ENCODE measurements at regions not wholly inside any gene's neighbourhood (a gene's known extent, or its start where the extent isn't known, plus 50 kb on each side); places are given as distances from the start of the nearest gene placed in this dataset.

- ChIA-PET POLR2A (interaction anchor here (0.6 kb wide), 1 partner anchor 122 kb away, joined by 3 read pairs; no protein-coding TSS in a partner anchor), CTCF (interaction anchor here (0.9 to 1.6 kb wide), 4 partner anchors 11 to 227 kb away, joined by 3 to 6 read pairs (median 3); no protein-coding TSS in a partner anchor)
- Mint-ChIP-seq H3K4me3 (no peak overlapping the region), H3K9me3 (no peaks in the 10 kb centered on the region), H3K4me1 (no peaks in the 10 kb centered on the region), H3K36me3 (no peaks in the 10 kb centered on the region), H3K27ac (no peak overlapping the region), H3K27me3 (ENCODE audit: low read depth) (no peaks in the 10 kb centered on the region)
- ATAC-seq (no peak), DNase-seq (ENCODE audit: low spot score) (no peak)
- no peak for TF ChIP-seq ELF4 (CRISPR knock-in tag; IDR thresholded peaks at IDR 0.05; ENCODE audit: low read depth)
These were observed 111.7 kb upstream of the PUM3 start for GRCh38 chr9:2955575-2955974.

- Mint-ChIP-seq H3K9me3 (no peaks in the 10 kb centered on the region), H3K4me3 (no peak overlapping the region), H3K27me3 (ENCODE audit: low read depth) (no peaks in the 10 kb centered on the region), H3K27ac (no peak overlapping the region), H3K36me3 (no peaks in the 10 kb centered on the region), H3K4me1 (no peaks in the 10 kb centered on the region)
- POLR2A ChIA-PET: no interaction called here
- DNase-seq (ENCODE audit: low spot score) (no peak), ATAC-seq (no peak)
- TF ChIP-seq AR (CRISPR knock-in tag; IDR thresholded peaks at IDR 0.05) (no peak), SMAD3 (CRISPR knock-in tag; IDR thresholded peaks at IDR 0.05; ENCODE audit: borderline replicate concordance) (no peak)
- CTCF ChIA-PET: no interaction called here
These were observed 95.5 kb upstream of the PUM3 start for GRCh38 chr9:2939368-2939767.

- ChIA-PET POLR2A (no interaction called here), CTCF (no interaction called here)
- Mint-ChIP-seq H3K27me3 (ENCODE audit: low read depth) (no peaks in the 10 kb centered on the region), H3K4me3 (no peak overlapping the region), H3K27ac (no peak overlapping the region), H3K4me1 (no peaks in the 10 kb centered on the region), H3K9me3 (no peaks in the 10 kb centered on the region), H3K36me3 (no peaks in the 10 kb centered on the region)
- ATAC-seq: no peak
- no peak for DNase-seq (ENCODE audit: low spot score)
- TF ChIP-seq NFYB (CRISPR knock-in tag; conservative IDR thresholded peaks at IDR 0.05; ENCODE audit: low read depth) (no peak), PREB (CRISPR knock-in tag; IDR thresholded peaks at IDR 0.05; ENCODE audit: borderline replicate concordance) (no peak), ZNF281 (CRISPR knock-in tag; IDR thresholded peaks at IDR 0.05) (no peak), FOXK1 (CRISPR knock-in tag; IDR thresholded peaks at IDR 0.05) (no peak), MAX (CRISPR knock-in tag; IDR thresholded peaks at IDR 0.05) (no peak), KAT7 (CRISPR knock-in tag; IDR thresholded peaks at IDR 0.05; ENCODE audit: borderline replicate concordance) (no peak), MYBL2 (CRISPR knock-in tag; IDR thresholded peaks at IDR 0.05) (no peak), TP53 (CRISPR knock-in tag; IDR thresholded peaks at IDR 0.05) (no peak), USF2 (CRISPR knock-in tag; IDR thresholded peaks at IDR 0.05) (no peak), ZNF416 (CRISPR knock-in tag; IDR thresholded peaks at IDR 0.05) (no peak), ERG (CRISPR knock-in tag; IDR thresholded peaks at IDR 0.05) (no peak), ZNF396 (CRISPR knock-in tag; IDR thresholded peaks at IDR 0.05; ENCODE audit: borderline replicate concordance) (no peak), FOXJ3 (CRISPR knock-in tag; IDR thresholded peaks at IDR 0.05; ENCODE audit: borderline replicate concordance) (no peak), SMAD4 (CRISPR knock-in tag; IDR thresholded peaks at IDR 0.05) (no peak), SP1 (CRISPR knock-in tag; conservative IDR thresholded peaks at IDR 0.05) (no peak), AR (CRISPR knock-in tag; IDR thresholded peaks at IDR 0.05) (no peak), CDX4 (CRISPR knock-in tag; IDR thresholded peaks at IDR 0.05; ENCODE audit: borderline replicate concordance) (no peak)
These were observed 92.3 kb upstream of the PUM3 start for GRCh38 chr9:2936221-2936620.

All from WTC11 (cell line).